ENCODE measurements at regions not wholly inside any gene's neighbourhood (a gene's known extent, or its start where the extent isn't known, plus 50 kb on each side); places are given as distances from the start of the nearest gene placed in this dataset.

DNA sequence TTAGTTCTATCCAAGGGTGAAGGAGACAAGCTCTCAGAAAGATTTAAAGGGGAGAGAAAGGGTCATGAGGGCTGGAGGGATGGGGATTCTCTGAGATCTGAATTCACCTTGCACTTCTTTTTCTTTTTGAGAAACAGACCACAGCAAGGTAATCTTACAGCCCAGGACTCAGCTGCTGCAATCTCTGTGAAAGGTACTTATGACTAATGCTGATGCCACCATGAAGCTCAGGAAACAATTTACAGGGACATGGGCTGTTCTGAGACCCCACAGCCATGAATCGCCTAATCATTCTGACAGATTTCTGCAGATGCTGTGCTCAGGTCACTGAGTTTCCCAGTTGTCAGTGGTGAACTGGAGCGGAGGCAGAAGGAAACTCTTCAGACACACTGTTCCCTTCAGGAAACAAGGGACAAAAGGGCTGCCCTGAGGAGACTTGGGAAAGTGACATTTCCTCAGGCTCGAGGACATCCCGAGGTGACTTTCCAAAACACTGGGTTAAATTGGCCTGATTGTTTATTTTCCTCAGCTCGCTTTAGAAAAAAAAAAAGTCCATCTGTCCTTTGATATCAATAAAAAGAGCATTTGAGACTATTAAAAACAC is 103.8 kb upstream of the PLCB4 start:
- H3K27me3 ChIP-seq (ENCODE audit: control insufficient read depth, insufficient read depth, low read length) = no peaks in the 10 kb centered on the region
- TF ChIP-seq CTCF (IDR thresholded peaks at IDR 0.05; ENCODE audit: insufficient read depth, low read length, poor library complexity, severe bottlenecking) = no peak
- DNase-seq (ENCODE audit: low read depth) = no peak
- H3K4me3 ChIP-seq (ENCODE audit: low read depth, low read length) = no peak overlapping the region
- H3K36me3 ChIP-seq (ENCODE audit: control insufficient read depth, insufficient read depth, low read length) = no peaks in the 10 kb centered on the region

GRCh38 chr20:8967641-8968245 is 101.1 kb upstream of the PLCB4 start:
- no peaks in the 10 kb centered on the region for H3K27me3 ChIP-seq (ENCODE audit: control insufficient read depth, insufficient read depth, low read length)
- no peak overlapping the region for H3K4me3 ChIP-seq (ENCODE audit: low read depth, low read length)
- DNase-seq (ENCODE audit: low read depth) = no peak
- TF ChIP-seq CTCF (IDR thresholded peaks at IDR 0.05; ENCODE audit: insufficient read depth, low read length, poor library complexity, severe bottlenecking) = no peak
- H3K36me3 ChIP-seq (ENCODE audit: control insufficient read depth, insufficient read depth, low read length) = no peaks in the 10 kb centered on the region

GRCh38 chr20:8969146-8969583 is 99.7 kb upstream of the PLCB4 start:
- Histone ChIP-seq H3K36me3 (ENCODE audit: control insufficient read depth, insufficient read depth, low read length) (no peaks in the 10 kb centered on the region), H3K27me3 (ENCODE audit: control insufficient read depth, insufficient read depth, low read length) (no peaks in the 10 kb centered on the region), H3K4me3 (ENCODE audit: low read depth, low read length) (no peak overlapping the region)
- no peak for DNase-seq (ENCODE audit: low read depth)
- no peak for TF ChIP-seq CTCF (IDR thresholded peaks at IDR 0.05; ENCODE audit: insufficient read depth, low read length, poor library complexity, severe bottlenecking)

DNA sequence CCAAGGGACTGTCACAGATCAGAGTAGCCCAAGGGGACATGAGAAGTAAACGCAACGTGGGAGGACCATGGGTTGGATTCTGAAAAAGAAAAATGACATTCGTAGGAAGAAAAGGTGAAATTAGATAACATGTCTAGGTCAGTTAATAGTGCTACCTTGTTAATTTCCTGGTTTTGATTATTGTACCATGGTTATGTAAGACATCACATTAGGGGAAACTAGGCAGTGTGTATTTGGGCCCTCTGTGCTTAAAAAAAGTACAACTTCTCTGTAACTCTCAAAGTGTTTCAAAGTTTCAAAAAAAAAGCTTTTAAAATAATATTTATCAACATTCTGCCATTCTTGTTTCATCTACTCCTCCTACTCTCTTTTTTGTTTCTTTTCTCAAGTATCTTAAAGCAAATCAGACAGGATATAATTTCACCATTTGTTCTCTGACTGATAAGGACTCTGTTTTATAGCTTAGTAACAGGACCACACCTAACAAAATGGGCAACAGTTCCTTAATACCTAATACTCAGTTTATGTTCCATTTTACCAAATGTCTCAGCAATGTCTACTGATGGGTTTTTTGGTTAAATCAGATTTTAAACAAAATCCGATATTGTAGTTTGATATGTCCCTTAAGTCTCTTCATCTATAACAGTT is 97.1 kb upstream of the PLCB4 start:
- no peak for TF ChIP-seq CTCF (IDR thresholded peaks at IDR 0.05; ENCODE audit: insufficient read depth, low read length, poor library complexity, severe bottlenecking)
- Histone ChIP-seq H3K4me3 (ENCODE audit: low read depth, low read length) (no peak overlapping the region), H3K36me3 (ENCODE audit: control insufficient read depth, insufficient read depth, low read length) (no peaks in the 10 kb centered on the region), H3K27me3 (ENCODE audit: control insufficient read depth, insufficient read depth, low read length) (no peaks in the 10 kb centered on the region)
- DNase-seq (ENCODE audit: low read depth) = no peak

GRCh38 chr20:8972963-8973705 is 95.8 kb upstream of the PLCB4 start:
- Histone ChIP-seq H3K27me3 (ENCODE audit: control insufficient read depth, insufficient read depth, low read length) (no peaks in the 10 kb centered on the region), H3K36me3 (ENCODE audit: control insufficient read depth, insufficient read depth, low read length) (no peaks in the 10 kb centered on the region), H3K4me3 (ENCODE audit: low read depth, low read length) (no peak overlapping the region)
- TF ChIP-seq CTCF (IDR thresholded peaks at IDR 0.05; ENCODE audit: insufficient read depth, low read length, poor library complexity, severe bottlenecking) = no peak
- no peak for DNase-seq (ENCODE audit: low read depth)
